Stimulated activated CD8-positive, alpha-beta memory T cell treated with anti-CD3 and anti-CD28 coated beads, Interleukin-7, amount 100 ng/mL, for 48 hours (primary cell): ENCODE measurements at regions not wholly inside any gene's neighbourhood (a gene's known extent, or its start where the extent isn't known, plus 50 kb on each side); places are given as distances from the start of the nearest gene placed in this dataset.
"Not testable (repeated sequence)": the region's sequence is repeated elsewhere in the genome, so short reads cannot be mapped to it uniquely, and the experiment has no call there.

ENCODE experiments used
- DNase-seq, 2 donors: peaks; one replicate each; pipeline ENCODE4 v3.0.0-alpha.2; 2020; ENCODE audit warnings: low read depth in 1 of 2; ENCODE audit errors: extremely low read depth in 1 of 2

DNA sequence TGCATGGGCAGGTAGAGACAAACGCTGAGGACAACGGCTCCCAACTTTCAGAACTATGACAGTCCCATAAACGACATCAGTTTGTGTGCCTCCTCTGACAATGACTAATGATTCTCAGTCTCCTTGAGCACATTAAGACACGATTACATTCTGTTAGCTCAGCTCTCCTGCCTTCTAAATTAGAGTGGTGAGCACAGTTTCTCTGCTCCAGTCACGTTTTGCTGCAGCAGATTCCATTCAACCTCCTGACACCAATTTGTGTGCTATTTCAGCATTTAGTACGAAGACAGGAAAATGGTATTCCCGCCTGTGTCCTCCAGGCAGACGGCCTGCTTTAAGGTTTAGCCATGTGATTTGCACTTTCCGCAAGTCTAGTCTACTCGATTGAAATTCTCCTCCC, 458.4 kb upstream of the CFAP20DC start:
- no peak for DNase-seq

DNA sequence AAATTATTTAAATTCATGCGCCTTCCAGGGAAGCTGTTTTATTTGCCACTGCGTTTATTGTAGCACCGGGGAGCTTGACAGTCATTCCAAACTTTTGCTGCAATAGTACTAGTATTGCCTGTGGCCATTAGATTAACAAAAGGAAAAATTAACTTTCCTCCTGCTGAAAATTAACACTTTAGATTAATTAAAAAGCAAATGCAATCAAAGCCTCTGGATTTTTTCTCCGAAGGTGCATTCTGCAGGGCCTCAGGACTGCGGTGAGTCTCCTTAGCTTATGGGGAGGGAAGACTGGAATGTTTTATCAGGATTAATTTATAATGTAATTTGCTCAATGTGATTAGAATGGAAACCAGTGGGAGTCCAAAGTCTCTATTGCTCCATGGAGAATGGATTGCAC, 456.4 kb upstream of the CFAP20DC start:
- DNase-seq, result no peak

- DNase-seq, result no peak
Observed at GRCh38 chr3:59503441-59503840, 453.6 kb upstream of the CFAP20DC start.

DNA sequence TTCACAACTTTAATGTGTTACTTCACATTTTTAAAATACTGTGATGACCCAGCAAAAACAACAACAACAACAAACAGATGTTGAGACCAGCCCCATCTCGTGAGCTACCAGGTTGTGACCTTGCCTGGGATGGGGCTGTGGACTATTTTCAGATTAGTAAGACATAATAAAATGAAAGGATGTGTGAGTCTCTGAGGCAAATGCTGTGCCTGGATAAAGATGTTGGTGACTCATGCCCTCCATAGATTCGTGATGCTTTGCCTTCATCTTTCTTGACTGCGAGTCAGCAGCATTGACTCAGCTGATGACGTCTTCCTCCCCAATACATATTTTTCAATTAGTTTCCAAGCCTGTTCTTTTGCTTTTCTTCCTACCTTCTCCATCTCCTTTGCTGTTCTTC, 453.0 kb upstream of the CFAP20DC start:
- DNase-seq, result peak in 1 of 2 donors; percentile 36

DNA sequence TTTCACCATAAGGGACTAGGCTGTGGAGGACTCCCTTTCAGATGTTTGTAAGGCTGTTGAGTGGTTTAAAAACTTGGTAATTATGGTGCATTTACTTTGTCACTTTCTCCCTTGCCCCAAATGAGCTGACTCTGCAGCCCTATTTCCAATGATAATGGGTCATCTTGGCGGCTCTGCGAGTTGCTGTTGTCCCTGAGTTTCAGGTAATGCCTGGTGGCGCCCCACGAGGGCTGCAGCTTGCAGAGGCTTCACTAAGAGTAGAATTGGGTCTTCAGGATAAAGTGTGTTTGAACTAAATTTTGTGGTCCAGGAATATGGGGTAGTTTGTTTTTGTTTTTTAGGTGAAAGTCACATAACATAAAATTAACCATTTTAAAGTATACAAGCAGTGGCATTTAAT, 450.1 kb upstream of the CFAP20DC start:
- no peak for DNase-seq

DNA sequence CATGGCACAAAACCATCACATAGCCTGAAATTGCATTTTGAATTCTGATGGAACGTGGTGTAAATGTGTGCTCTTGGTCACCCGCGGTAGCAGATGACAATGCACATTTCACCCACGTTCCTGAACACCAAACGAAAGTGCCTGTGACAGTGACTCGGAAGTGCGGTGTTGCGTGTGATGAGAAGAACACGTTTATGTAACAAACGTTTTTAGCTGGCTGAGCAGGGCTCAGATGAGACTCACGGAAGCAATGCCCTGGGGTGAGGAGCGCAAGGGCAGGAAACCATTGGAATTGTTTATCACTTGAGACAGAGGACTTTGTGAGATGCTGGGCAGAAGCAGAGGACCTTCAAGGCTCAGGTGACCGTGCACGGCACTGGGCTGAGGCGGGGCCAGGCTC, 449.2 kb upstream of the CFAP20DC start:
- DNase-seq, result no peak

- DNase-seq, result no peak
Observed at GRCh38 chr3:59496250-59496649, 446.4 kb upstream of the CFAP20DC start.

- not testable (repeated sequence) for DNase-seq
Observed at GRCh38 chr3:59494969-59495368, 445.1 kb upstream of the CFAP20DC start.

DNA sequence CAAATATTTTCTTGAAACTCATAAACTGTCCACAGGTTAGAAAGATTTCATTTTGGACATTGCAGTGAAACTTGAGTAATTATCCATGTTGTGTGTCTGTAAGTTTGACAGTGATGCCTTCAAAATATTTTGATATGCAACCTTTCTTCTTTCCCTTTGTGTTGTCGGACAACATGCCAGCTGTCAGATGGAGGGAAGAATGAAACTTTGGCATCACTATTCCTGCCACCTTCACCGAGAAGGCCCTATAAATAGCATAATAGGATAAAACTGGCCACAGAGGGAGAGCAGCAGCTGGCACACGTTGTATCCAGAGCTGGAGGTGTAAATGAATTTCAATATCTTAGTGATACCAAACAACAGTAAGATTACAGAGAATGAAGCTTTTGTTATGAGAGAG, 436.7 kb upstream of the CFAP20DC start:
- no peak for DNase-seq

DNA sequence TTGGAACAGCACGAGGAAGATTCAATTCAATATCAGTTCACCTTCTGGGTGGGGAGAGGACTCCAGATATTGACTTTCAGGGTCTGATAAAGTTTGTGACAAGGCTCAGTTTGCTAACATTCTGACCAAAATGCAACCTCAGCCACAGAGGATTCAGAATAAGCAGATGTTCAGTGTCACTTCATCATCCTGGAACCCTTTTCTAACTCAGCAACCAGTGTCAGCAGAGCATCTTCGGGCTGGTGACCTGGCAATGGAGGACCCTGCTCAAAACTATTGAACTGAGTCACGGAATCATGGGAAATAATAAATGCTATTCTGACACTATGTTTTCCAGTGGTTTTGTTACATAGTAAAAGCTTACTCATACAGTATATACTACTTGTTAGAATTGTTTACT, 433.4 kb upstream of the CFAP20DC start:
- no peak for DNase-seq

- no peak for DNase-seq
Observed at GRCh38 chr3:59482684-59483083, 432.9 kb upstream of the CFAP20DC start.

DNA sequence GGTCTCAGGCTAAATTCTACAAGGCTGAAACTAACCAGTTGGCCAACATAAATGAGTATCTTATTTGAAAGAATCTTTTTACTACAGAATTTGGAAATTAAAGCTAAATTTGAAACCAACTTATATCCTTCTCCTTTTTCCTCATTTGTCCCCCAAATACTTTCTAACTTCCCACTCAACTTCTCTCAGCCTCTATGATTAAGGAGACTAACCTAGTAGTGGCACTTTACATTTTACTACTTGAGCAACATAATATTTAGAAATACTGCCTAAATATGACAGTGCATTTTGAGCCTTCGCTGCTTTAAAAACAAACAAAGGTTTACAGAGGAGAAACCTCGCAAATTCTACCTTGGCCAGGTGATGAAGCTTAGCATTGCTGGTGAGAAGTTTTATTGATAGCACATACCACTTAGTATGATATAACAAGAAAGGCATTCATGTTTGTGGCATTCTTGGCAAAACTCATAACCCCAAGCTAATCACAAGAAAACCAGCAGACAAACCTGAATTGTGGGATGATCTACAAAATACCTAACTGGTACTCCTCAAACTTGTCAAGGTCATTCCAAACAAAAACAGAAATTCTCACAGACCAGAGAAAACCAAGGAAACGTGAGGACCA, 432.1 kb upstream of the CFAP20DC start:
- DNase-seq, result no peak

- no peak for DNase-seq
Observed at GRCh38 chr3:59480486-59480995, 430.7 kb upstream of the CFAP20DC start.

- DNase-seq, result no peak
Observed at GRCh38 chr3:59473636-59474035, 423.8 kb upstream of the CFAP20DC start.

GRCh38 chr3:59472541-59472940, 422.7 kb upstream of the CFAP20DC start:
- DNase-seq, result no peak

GRCh38 chr3:59469948-59470723, 420.3 kb upstream of the CFAP20DC start:
- DNase-seq, result peak in 1 of 2 donors; percentile 26

- DNase-seq, result no peak
Observed at GRCh38 chr3:59467476-59467875, 417.7 kb upstream of the CFAP20DC start.

GRCh38 chr3:59464187-59464586, 414.4 kb upstream of the CFAP20DC start:
- no peak for DNase-seq

- DNase-seq, result no peak
Observed at GRCh38 chr3:59463253-59463652, 413.4 kb upstream of the CFAP20DC start.

- no peak for DNase-seq
Observed at GRCh38 chr3:59460068-59460467, 410.2 kb upstream of the CFAP20DC start.

DNA sequence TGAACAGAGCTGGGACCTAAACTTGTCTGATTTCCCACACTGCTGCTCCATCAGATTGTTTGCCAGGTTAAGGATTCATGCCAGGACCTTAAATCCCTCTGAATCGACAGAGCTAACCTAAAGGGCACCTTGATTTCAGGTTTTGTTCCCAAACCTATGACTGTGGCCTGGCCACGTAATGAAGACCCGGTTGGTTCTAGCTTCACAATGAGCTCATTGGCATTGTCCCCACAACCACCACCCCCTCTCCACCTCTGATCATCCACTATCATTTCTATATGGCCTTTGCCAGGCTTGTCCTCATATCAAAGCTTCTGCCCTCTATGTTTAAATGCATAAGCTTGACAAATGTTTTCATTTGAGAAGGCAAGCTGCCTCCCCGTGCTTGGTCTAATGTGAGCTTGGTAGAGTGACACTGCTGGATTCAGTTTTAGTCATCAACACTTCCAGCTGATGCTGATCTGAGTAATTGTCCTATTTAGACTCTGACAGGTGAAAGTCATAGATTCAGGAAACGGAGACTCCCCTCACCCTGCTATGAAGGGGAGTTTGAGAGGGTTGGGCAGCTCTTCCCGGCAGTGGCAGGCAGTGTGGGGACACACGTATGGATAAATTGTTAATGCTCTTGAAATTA, 407.1 kb upstream of the CFAP20DC start:
- DNase-seq, result no peak
